ENCODE measurements at regions not wholly inside any gene's neighbourhood (a gene's known extent, or its start where the extent isn't known, plus 50 kb on each side); places are given as distances from the start of the nearest gene placed in this dataset.

GRCh38 chr5:103721183-103721582 lies 158.6 kb upstream of the NUDT12 start:
- TF ChIP-seq CTCF (conservative IDR thresholded peaks at IDR 0.05; ENCODE audit: low read depth, low read length) (no peak), POLR2A (IDR thresholded peaks at IDR 0.05; ENCODE audit: low read depth, low read length) (no peak), SMC3 (IDR thresholded peaks at IDR 0.05; ENCODE audit: low read depth, low read length) (no peak), MXI1 (IDR thresholded peaks at IDR 0.05; ENCODE audit: borderline replicate concordance, low read depth, low read length) (no peak), MAFK (IDR thresholded peaks at IDR 0.05; ENCODE audit: low read depth, low read length) (no peak), CEBPB (IDR thresholded peaks at IDR 0.05; ENCODE audit: low read depth, low read length) (no peak), RCOR1 (IDR thresholded peaks at IDR 0.05; ENCODE audit: insufficient replicate concordance, low read length) (no peak), RAD21 (IDR thresholded peaks at IDR 0.05; ENCODE audit: low read length) (no peak), NFE2L2 (IDR thresholded peaks at IDR 0.05; ENCODE audit: low read depth, low read length) (no peak), RFX5 (IDR thresholded peaks at IDR 0.05; ENCODE audit: low read depth, low read length) (no peak), USF2 (IDR thresholded peaks at IDR 0.05; ENCODE audit: low read depth, low read length) (no peak)

Measured in IMR-90 (cell line).